HCT116 (cell line): ENCODE measurements at regions not wholly inside any gene's neighbourhood (a gene's known extent, or its start where the extent isn't known, plus 50 kb on each side); places are given as distances from the start of the nearest gene placed in this dataset.

Source experiments
- ATAC-seq: fragments of 200-7000 bp; cut with Tn5 transposase; 2 replicates; pipeline ENCODE4 v1.9.1; 2020; ENCODE audit warnings: mild to moderate bottlenecking, moderate library complexity
- BruUV-seq: library from RNA; stranded (reverse); fragments of 400-500 nt; replicated peaks from 2 replicates; lab custom pipeline; 2021; lab: Mats Ljungman, UMichigan
- CTCF ChIA-PET: fragments of 300-600 bp; sonication (Branson Sonifier 250); formaldehyde crosslinking; loops from one replicate; lab custom pipeline; 2021; ENCODE audit warnings: antibody characterized with exemption; lab: Charles Lee
- POLR2A ChIA-PET: fragments of 300-600, 350-600 bp; sonication (Branson Sonifier 250); formaldehyde crosslinking; loops from one replicate; lab custom pipeline; 2021; ENCODE audit warnings: antibody characterized with exemption; lab: Charles Lee
- RAD21 ChIA-PET, 2 experiments: fragments of 300-600 bp; sonication (Branson Sonifier 250); formaldehyde crosslinking; loops; one replicate each; lab custom pipeline; 2023; ENCODE audit warnings: low total read pairs in 2 of 2; ENCODE audit not compliant: uncharacterized antibody in 2 of 2, unreplicated experiment in 2 of 2, low non-redundant PET in 1 of 2; lab: Charles Lee
- DNase-seq: peaks from one replicate; pipeline ENCODE4 v3.0.0-alpha.2; 2010; ENCODE audit warnings: low read depth, low spot score
- H2AFZ ChIP-seq: fragments of 200-600 bp; shearing (Covaris generic), sonication (generic); 2 replicates; pipeline ENCODE4 v1.6.1; 2017; ENCODE audit warnings: low read depth, mixed run types, mixed read lengths, antibody characterized with exemption, low read length; ENCODE audit not compliant: poor library complexity, severe bottlenecking
- H3K27ac ChIP-seq: 2 replicates; pipeline ENCODE4 v1.5.1; 2012; ENCODE audit warnings: low read depth, low read length
- H3K27me3 ChIP-seq: fragments of 200-600 bp; sonication (generic); 2 replicates; pipeline ENCODE4 v1.6.1; 2016; ENCODE audit warnings: mixed run types, low read length, mixed read lengths; ENCODE audit not compliant: insufficient read depth
- H3K36me3 ChIP-seq, 2 experiments: fragments of 200-500 bp in 1 of 2; fragments of 200-600 bp in 1 of 2; sonication (Bioruptor generic) in 1 of 2; sonication (generic) in 1 of 2; 2 replicates each; pipeline versions ENCODE4 v1.5.1 to v1.6.1; 2014 to 2016; ENCODE audit warnings: low read length in 2 of 2, inconsistent platforms in 1 of 2, mixed read lengths in 1 of 2, mixed run types in 1 of 2; ENCODE audit not compliant: insufficient read depth in 2 of 2, control insufficient read depth in 1 of 2
- H3K4me1 ChIP-seq, 2 experiments: fragments of 200-600 bp in 1 of 2; sonication (generic) in 1 of 2; 2 replicates each; pipeline versions ENCODE4 v1.5.1 to v1.6.1; 2012 to 2017; ENCODE audit warnings: low read length in 2 of 2, inconsistent platforms in 1 of 2, mild to moderate bottlenecking in 1 of 2, mixed read lengths in 1 of 2, mixed run types in 1 of 2, moderate library complexity in 1 of 2; ENCODE audit not compliant: insufficient read depth in 2 of 2, control insufficient read depth in 1 of 2
- H3K4me2 ChIP-seq: fragments of 200-600 bp; sonication (generic); 2 replicates; pipeline ENCODE4 v1.6.1; 2017; ENCODE audit warnings: mixed run types, low read length, mixed read lengths
- H3K4me3 ChIP-seq, 2 experiments: fragments of 200-600 bp in 1 of 2; sonication (generic) in 1 of 2; replicated peaks in 1 of 2; 2 replicates each; pipeline ENCODE4 v1.5.1; 2011 to 2016; ENCODE audit warnings: low read length in 2 of 2, control low read depth in 1 of 2, low read depth in 1 of 2, mild to moderate bottlenecking in 1 of 2, mixed read lengths in 1 of 2, mixed run types in 1 of 2
- H3K79me2 ChIP-seq: fragments of 200-600 bp; sonication (generic); 2 replicates; pipeline ENCODE4 v1.6.1; 2017; ENCODE audit warnings: mild to moderate bottlenecking, mixed run types, low read length, moderate library complexity, mixed read lengths; ENCODE audit not compliant: insufficient read depth
- H3K9ac ChIP-seq: fragments of 200-600 bp; sonication (generic); 2 replicates; pipeline ENCODE4 v1.6.1; 2016; ENCODE audit warnings: low read length, mixed read lengths
- H3K9me2 ChIP-seq: fragments of 200-600 bp; sonication (generic), shearing (Covaris generic); 2 replicates; pipeline ENCODE4 v1.6.1; 2017; ENCODE audit warnings: mixed run types, mild to moderate bottlenecking, moderate library complexity; ENCODE audit not compliant: insufficient read depth
- H3K9me3 ChIP-seq, 2 experiments: fragments of 200-500 bp in 1 of 2; fragments of 200-600 bp in 1 of 2; sonication (Bioruptor generic) in 1 of 2; sonication (generic) in 1 of 2; 2 replicates each; pipeline ENCODE4 v1.6.1; 2014 to 2017; ENCODE audit warnings: low read length in 2 of 2, mixed read lengths in 2 of 2, inconsistent platforms in 1 of 2, low read depth in 1 of 2, mild to moderate bottlenecking in 1 of 2, mixed run types in 1 of 2, moderate library complexity in 1 of 2; ENCODE audit not compliant: control insufficient read depth in 1 of 2, insufficient read depth in 1 of 2
- H4K20me1 ChIP-seq: fragments of 200-600 bp; sonication (generic), shearing (Covaris generic); 2 replicates; pipeline ENCODE4 v1.6.1; 2017; ENCODE audit warnings: mixed run types, mild to moderate bottlenecking, moderate library complexity; ENCODE audit not compliant: insufficient read depth
- ATF3 ChIP-seq: IDR thresholded peaks from 2 replicates; pipeline ENCODE4 v1.6.1; 2012
- CBX3 ChIP-seq: IDR thresholded peaks from 2 replicates; pipeline ENCODE4 v1.6.1; 2012; ENCODE audit warnings: low read depth
- CEBPB ChIP-seq: IDR thresholded peaks from 2 replicates; pipeline ENCODE4 v1.6.1; 2012; ENCODE audit warnings: low read depth
- CTCF ChIP-seq, 3 experiments: fragments of 200-600 bp in 1 of 3; sonication (generic) in 1 of 3; IDR thresholded peaks in 2 of 3; conservative IDR thresholded peaks in 1 of 3; 2 replicates each; pipeline ENCODE4 v1.5.1; 2012 to 2017; ENCODE audit warnings: low read depth in 2 of 3, low read length in 2 of 3, antibody characterized with exemption in 1 of 3, borderline replicate concordance in 1 of 3, control low read depth in 1 of 3, mild to moderate bottlenecking in 1 of 3, mixed read lengths in 1 of 3, mixed run types in 1 of 3, moderate library complexity in 1 of 3; ENCODE audit not compliant: insufficient read depth in 1 of 3
- ELF1 ChIP-seq: IDR thresholded peaks from 2 replicates; pipeline ENCODE4 v1.6.1; 2012; ENCODE audit warnings: low read depth, borderline replicate concordance
- EZH2phosphoT487 ChIP-seq: fragments of 200-600 bp; IDR thresholded peaks from 2 replicates; pipeline ENCODE4 v1.6.1; 2018; ENCODE audit warnings: antibody characterized with exemption, borderline replicate concordance
- JUND ChIP-seq: IDR thresholded peaks from 2 replicates; pipeline ENCODE4 v1.6.1; 2012
- MAX ChIP-seq: IDR thresholded peaks from 2 replicates; pipeline ENCODE4 v1.6.1; 2012
- POLR2AphosphoS5 ChIP-seq: IDR thresholded peaks from 2 replicates; pipeline ENCODE4 v1.6.1; 2011; ENCODE audit warnings: mild to moderate bottlenecking, low read depth, low read length, moderate library complexity
- REST ChIP-seq: IDR thresholded peaks from 2 replicates; pipeline ENCODE4 v1.6.1; 2012; ENCODE audit warnings: low read depth
- SIN3A ChIP-seq: IDR thresholded peaks from 2 replicates; pipeline ENCODE4 v1.6.1; 2012; ENCODE audit warnings: low read depth
- SP1 ChIP-seq: IDR thresholded peaks from 2 replicates; pipeline ENCODE4 v1.6.1; 2012; ENCODE audit warnings: low read depth
- SRF ChIP-seq: IDR thresholded peaks from 2 replicates; pipeline ENCODE4 v1.6.1; 2012; ENCODE audit warnings: low read depth
- TCF7L2 ChIP-seq: IDR thresholded peaks from 2 replicates; pipeline ENCODE4 v1.7.0; 2011; ENCODE audit warnings: borderline replicate concordance, inconsistent platforms; ENCODE audit not compliant: insufficient read depth, insufficient read length; ENCODE audit errors: extremely low read depth
- ZFX ChIP-seq: fragments of 450-650 bp; IDR thresholded peaks from 2 replicates; pipeline ENCODE4 v1.6.1; 2017
- ZNF274 ChIP-seq: fragments of 200-500 bp; sonication (Bioruptor generic); IDR thresholded peaks from 2 replicates; pipeline ENCODE4 v1.6.1; 2014; ENCODE audit warnings: mild to moderate bottlenecking, low read depth, low read length, inconsistent platforms
- intact Hi-C: fragments of 100-400 bp; cut with micrococcal nuclease; formaldehyde crosslinking; loops from 2 replicates; pipeline ENCODE4 v1.10.0; 2022

- Histone ChIP-seq H3K27ac (no peak overlapping the region), H3K36me3 (no peaks in the 10 kb centered on the region), H3K9me2 (no peaks in the 10 kb centered on the region), H3K9me3 (no peaks in the 10 kb centered on the region), H3K79me2 (no peaks in the 10 kb centered on the region), H3K4me2 (no peak overlapping the region), H3K27me3 (no peaks in the 10 kb centered on the region), H3K9ac (no peak overlapping the region), H3K4me1 (peaks cover 0 to 2% of the 10 kb centered on the region in 2 experiments; a peak in 1 of 4 replicates), H3K4me3 (no peak overlapping the region), H4K20me1 (no peaks in the 10 kb centered on the region), H2AFZ (no peak overlapping the region)
- ChIA-PET RAD21 (no interaction called here), CTCF (no interaction called here), POLR2A (no interaction called here)
- intact Hi-C loops: no loop called here
- TF ChIP-seq ATF3 (no peak), TCF7L2 (no peak), REST (no peak)
- no peak for DNase-seq
- no peak for ATAC-seq
- BruUV-seq: no TSS peak
These were observed 112.6 kb downstream of the CDC5L start for GRCh38 chr6:44500074-44500473.

- Histone ChIP-seq H3K9ac (no peak overlapping the region), H4K20me1 (no peaks in the 10 kb centered on the region), H3K27ac (no peak overlapping the region), H3K9me3 (no peaks in the 10 kb centered on the region), H3K9me2 (no peaks in the 10 kb centered on the region), H3K4me1 (no peaks in the 10 kb centered on the region), H3K4me3 (no peak overlapping the region), H3K36me3 (no peaks in the 10 kb centered on the region), H3K4me2 (no peak overlapping the region), H3K79me2 (no peaks in the 10 kb centered on the region), H2AFZ (no peak overlapping the region), H3K27me3 (no peaks in the 10 kb centered on the region)
- ChIA-PET RAD21 (no interaction called here), CTCF (no interaction called here), POLR2A (no interaction called here)
- intact Hi-C loops: no loop called here
- ATAC-seq (no peak), DNase-seq (no peak)
- no TSS peak for BruUV-seq
- TF ChIP-seq JUND (no peak), ZNF274 (no peak), SP1 (no peak), ZFX (no peak), CTCF (IDR thresholded peaks at IDR 0.05 in 2 of 3, conservative IDR thresholded peaks at IDR 0.05 in 1 of 3; ENCODE audit: borderline replicate concordance in 1 of 3, insufficient read depth in 1 of 3, low read depth in 2 of 3, low read length in 2 of 3) (no peak), EZH2phosphoT487 (no peak), TCF7L2 (no peak), SIN3A (no peak), MAX (no peak), CBX3 (no peak), CEBPB (no peak), POLR2AphosphoS5 (no peak), SRF (no peak), ELF1 (no peak)
These were observed 116.0 kb downstream of the CDC5L start for GRCh38 chr6:44503471-44503870.
